Lung (tissue), 11 donors: ENCODE measurements at regions not wholly inside any gene's neighbourhood (a gene's known extent, or its start where the extent isn't known, plus 50 kb on each side); places are given as distances from the start of the nearest gene placed in this dataset.

ENCODE experiments used
- ATAC-seq: fragments of 200-7000 bp; cut with Tn5 transposase; one replicate; pipeline ENCODE4 v1.9.1; 2020; ENCODE audit warnings: moderate number of reproducible peaks; ENCODE audit not compliant: insufficient read depth, low FRiP score
- DNase-seq, 3 donors: peaks; one replicate each; pipeline ENCODE4 v3.0.0-alpha.2; 2013 to 2017
- H3K27ac ChIP-seq, 2 donors: one replicate each; pipeline ENCODE4 v1.5.1; 2013; ENCODE audit warnings: mild to moderate bottlenecking in 2 of 2, moderate library complexity in 2 of 2, control low read depth in 1 of 2, inconsistent platforms in 1 of 2, low read depth in 1 of 2, low read length in 1 of 2
- H3K27me3 ChIP-seq, 3 donors: one replicate each; pipeline ENCODE4 v1.5.1; 2013; ENCODE audit warnings: low read length in 2 of 3; ENCODE audit not compliant: control insufficient read depth in 3 of 3, insufficient read depth in 3 of 3
- H3K36me3 ChIP-seq, 4 donors: one replicate each; pipeline ENCODE4 v1.5.1; 2013; ENCODE audit warnings: low read length in 4 of 4, mild to moderate bottlenecking in 1 of 4, moderate library complexity in 1 of 4; ENCODE audit not compliant: control insufficient read depth in 4 of 4, insufficient read depth in 4 of 4
- H3K4me1 ChIP-seq, 5 donors: one replicate each; pipeline ENCODE4 v1.5.1; 2013; ENCODE audit warnings: low read length in 5 of 5, mild to moderate bottlenecking in 2 of 5, moderate library complexity in 1 of 5; ENCODE audit not compliant: control insufficient read depth in 5 of 5, insufficient read depth in 5 of 5
- H3K4me3 ChIP-seq: one replicate; pipeline ENCODE4 v1.5.1; 2013; ENCODE audit warnings: mild to moderate bottlenecking, control low read depth, moderate library complexity
- H3K9ac ChIP-seq, 2 donors: one replicate each; pipeline ENCODE4 v1.5.1; 2013; ENCODE audit warnings: low read length in 2 of 2, control low read depth in 1 of 2; ENCODE audit not compliant: insufficient read depth in 1 of 2
- H3K9me3 ChIP-seq, 4 donors: one replicate each; pipeline ENCODE4 v1.5.1; 2013; ENCODE audit warnings: low read length in 3 of 4, mild to moderate bottlenecking in 1 of 4, moderate library complexity in 1 of 4; ENCODE audit not compliant: control insufficient read depth in 4 of 4, insufficient read depth in 3 of 4
- CTCF ChIP-seq: IDR thresholded peaks from 2 replicates; pipeline ENCODE4 v1.5.1; 2012; ENCODE audit warnings: mild to moderate bottlenecking; ENCODE audit errors: control extremely low read depth, extremely low read depth
- WGBS, 2 donors: extraction: QIAGEN DNeasy Blood & Tissue Kit; methylation state at CpG; one replicate each; pipeline ENCODE4 v1.1.7; 2013; 5-methylcytosine and 5-hydroxymethylcytosine counted together
- donor health status: control.
- donor health status: control.
- donor health status: Bipolar disorder and iron deficiency.
- donor health status: healthy.
- donor health status: DM: yes; HTN: yes; CAD: no.

- H3K9me3 ChIP-seq = peaks cover 0 to 16% (median 3%) of the 10 kb centered on the region in 4 donors
- H3K27ac ChIP-seq = no peak overlapping the region
- ATAC-seq (no peak), DNase-seq (no peak)
- no peaks in the 10 kb centered on the region for H3K4me1 ChIP-seq
- H3K4me3 ChIP-seq = no peak overlapping the region
- no peak overlapping the region for H3K9ac ChIP-seq
- H3K36me3 ChIP-seq = no peaks in the 10 kb centered on the region
- H3K27me3 ChIP-seq = no peaks in the 10 kb centered on the region
- WGBS, 2 donors = 37 to 76% methylated on average over 1 of the region's 1 CpG
- no peak for TF ChIP-seq CTCF
Observed at GRCh38 chr1:103958699-103959098, 209.0 kb downstream of the AMY1C start.

GRCh38 chr1:103959565-103959964, 209.9 kb downstream of the AMY1C start:
- WGBS, 2 donors = 75 to 93% methylated on average over 4 of the region's 4 CpGs
- ATAC-seq = no peak
- no peak for DNase-seq

GRCh38 chr1:103960045-103960444, 210.3 kb downstream of the AMY1C start:
- TF ChIP-seq CTCF = no peak
- DNase-seq (no peak), ATAC-seq (no peak)
- 77 to 89% methylated on average over 3 of the region's 3 CpGs for WGBS, 2 donors
- Histone ChIP-seq H3K4me1 (no peaks in the 10 kb centered on the region), H3K4me3 (no peak overlapping the region), H3K27ac (no peak overlapping the region), H3K9ac (no peak overlapping the region), H3K9me3 (peaks cover 0 to 16% (median 3%) of the 10 kb centered on the region in 4 donors), H3K36me3 (no peaks in the 10 kb centered on the region), H3K27me3 (no peaks in the 10 kb centered on the region)

More at GRCh38 chr1:103959565-103959964, 209.9 kb downstream of the AMY1C start:
- Histone ChIP-seq H3K27ac (no peak overlapping the region), H3K4me1 (no peaks in the 10 kb centered on the region), H3K4me3 (no peak overlapping the region), H3K27me3 (no peaks in the 10 kb centered on the region), H3K9me3 (peaks cover 0 to 16% (median 3%) of the 10 kb centered on the region in 4 donors), H3K36me3 (no peaks in the 10 kb centered on the region), H3K9ac (no peak overlapping the region)
- no peak for TF ChIP-seq CTCF

GRCh38 chr1:103960710-103961109, 211.0 kb downstream of the AMY1C start:
- 82 to 87% methylated on average over 6 of the region's 6 CpGs for WGBS, 2 donors
- TF ChIP-seq CTCF = no peak
- no peaks in the 10 kb centered on the region for H3K36me3 ChIP-seq
- ATAC-seq (no peak), DNase-seq (no peak)
- H3K27ac ChIP-seq = no peak overlapping the region
- H3K9ac ChIP-seq = no peak overlapping the region
- H3K27me3 ChIP-seq = no peaks in the 10 kb centered on the region
- no peaks in the 10 kb centered on the region for H3K4me1 ChIP-seq
- peaks cover 0 to 16% (median 3%) of the 10 kb centered on the region in 4 donors for H3K9me3 ChIP-seq
- H3K4me3 ChIP-seq = no peak overlapping the region
